HCT116 (cell line): ENCODE measurements at regions not wholly inside any gene's neighbourhood (a gene's known extent, or its start where the extent isn't known, plus 50 kb on each side); places are given as distances from the start of the nearest gene placed in this dataset.
"Not testable (repeated sequence)": the region's sequence is repeated elsewhere in the genome, so short reads cannot be mapped to it uniquely, and the experiment has no call there.

Experiments used
- JUND ChIP-seq: IDR thresholded peaks from 2 replicates; pipeline ENCODE4 v1.6.1; 2012
- MAX ChIP-seq: IDR thresholded peaks from 2 replicates; pipeline ENCODE4 v1.6.1; 2012
- POLR2AphosphoS5 ChIP-seq: IDR thresholded peaks from 2 replicates; pipeline ENCODE4 v1.6.1; 2011; ENCODE audit warnings: mild to moderate bottlenecking, low read depth, low read length, moderate library complexity
- REST ChIP-seq: IDR thresholded peaks from 2 replicates; pipeline ENCODE4 v1.6.1; 2012; ENCODE audit warnings: low read depth
- SP1 ChIP-seq: IDR thresholded peaks from 2 replicates; pipeline ENCODE4 v1.6.1; 2012; ENCODE audit warnings: low read depth
- SRF ChIP-seq: IDR thresholded peaks from 2 replicates; pipeline ENCODE4 v1.6.1; 2012; ENCODE audit warnings: low read depth

- not testable (repeated sequence) for TF ChIP-seq MAX, REST, POLR2AphosphoS5, JUND, SP1, SRF
Observed at GRCh38 chr9:26491922-26492607, 400.5 kb downstream of the CAAP1 start.
